Astrocyte (in vitro differentiated cells and primary cell): ENCODE measurements at regions not wholly inside any gene's neighbourhood (a gene's known extent, or its start where the extent isn't known, plus 50 kb on each side); places are given as distances from the start of the nearest gene placed in this dataset.

Source experiments
- DNase-seq: peaks from one replicate; pipeline ENCODE4 v3.0.0-alpha.2; 2010; ENCODE audit warnings: low read depth
- FAIRE-seq: peaks from 2 replicates; lab custom pipeline; 2011; peaks lifted over from hg19 to GRCh38; lab: Jason Lieb, UNC
- H2AFZ ChIP-seq: 2 replicates; pipeline ENCODE4 v1.6.0; 2012; ENCODE audit warnings: low read depth, low read length, inconsistent platforms
- H3K27ac ChIP-seq: 2 replicates; pipeline ENCODE4 v1.5.1; 2011; ENCODE audit warnings: low read depth, low read length, inconsistent platforms
- H3K27me3 ChIP-seq: 2 replicates; pipeline ENCODE4 v1.6.0; 2011; ENCODE audit warnings: low read length, inconsistent platforms; ENCODE audit not compliant: insufficient read depth
- H3K36me3 ChIP-seq: 2 replicates; pipeline ENCODE4 v1.5.1; 2011; ENCODE audit warnings: low read length, inconsistent platforms; ENCODE audit not compliant: insufficient read depth
- H3K4me1 ChIP-seq: 2 replicates; pipeline ENCODE4 v1.5.1; 2011; ENCODE audit warnings: low read length, inconsistent platforms; ENCODE audit not compliant: insufficient read depth
- H3K4me2 ChIP-seq: 2 replicates; pipeline ENCODE4 v1.6.0; 2012; ENCODE audit warnings: low read length, inconsistent platforms
- H3K4me3 ChIP-seq: 2 replicates; pipeline ENCODE4 v1.5.1; 2011; ENCODE audit warnings: low read depth, mild to moderate bottlenecking, low read length, inconsistent platforms; ENCODE audit not compliant: insufficient read depth
- H3K79me2 ChIP-seq: 2 replicates; pipeline ENCODE4 v1.6.0; 2012; ENCODE audit warnings: mild to moderate bottlenecking, low read length, inconsistent platforms; ENCODE audit not compliant: insufficient read depth
- H3K9ac ChIP-seq: 2 replicates; pipeline ENCODE4 v1.6.0; 2012; ENCODE audit warnings: mild to moderate bottlenecking, low read length, inconsistent platforms
- H3K9me3 ChIP-seq: 2 replicates; pipeline ENCODE4 v1.5.1; 2012; ENCODE audit warnings: low read depth, mild to moderate bottlenecking, low read length, inconsistent platforms; ENCODE audit not compliant: insufficient read depth
- H4K20me1 ChIP-seq: 2 replicates; pipeline ENCODE4 v1.6.0; 2012; ENCODE audit warnings: low read length, inconsistent platforms; ENCODE audit not compliant: insufficient read depth
- H3K27ac Mint-ChIP-seq: one replicate; pipeline ENCODE4 v1.8.0; 2021; ENCODE audit warnings: mild to moderate bottlenecking, mixed read lengths; ENCODE audit not compliant: unreplicated experiment
- H3K27me3 Mint-ChIP-seq: one replicate; pipeline ENCODE4 v1.8.0; 2021; ENCODE audit warnings: low read depth, mixed read lengths; ENCODE audit not compliant: unreplicated experiment
- H3K36me3 Mint-ChIP-seq: one replicate; pipeline ENCODE4 v1.8.0; 2021; ENCODE audit warnings: low read depth, mixed read lengths; ENCODE audit not compliant: unreplicated experiment
- H3K4me1 Mint-ChIP-seq: one replicate; pipeline ENCODE4 v1.8.0; 2021; ENCODE audit warnings: low read depth, mixed read lengths; ENCODE audit not compliant: unreplicated experiment
- H3K4me3 Mint-ChIP-seq: one replicate; pipeline ENCODE4 v1.8.0; 2021; ENCODE audit warnings: mild to moderate bottlenecking, moderate library complexity, mixed read lengths; ENCODE audit not compliant: unreplicated experiment
- H3K9me3 Mint-ChIP-seq: one replicate; pipeline ENCODE4 v1.8.0; 2021; ENCODE audit warnings: mild to moderate bottlenecking, mixed read lengths; ENCODE audit not compliant: unreplicated experiment
- CTCF ChIP-seq: IDR thresholded peaks from 2 replicates; pipeline ENCODE4 v1.5.1; 2011; ENCODE audit warnings: low read depth, mild to moderate bottlenecking, inconsistent platforms, low read length, moderate library complexity; ENCODE audit not compliant: insufficient read depth
- EZH2 ChIP-seq: IDR thresholded peaks from 2 replicates; pipeline ENCODE4 v1.6.1; 2012; ENCODE audit warnings: mild to moderate bottlenecking, low read length, inconsistent platforms; ENCODE audit not compliant: insufficient read depth

GRCh38 chr11:82007521-82007920 lies 726.1 kb downstream of the FAM181B start:
- H3K36me3 Mint-ChIP-seq = no peaks in the 10 kb centered on the region
- no peak overlapping the region for H2AFZ ChIP-seq
- H3K27ac ChIP-seq = no peak overlapping the region
- no peaks in the 10 kb centered on the region for H4K20me1 ChIP-seq
- DNase-seq = no peak
- H3K4me1 ChIP-seq = peaks cover 8% of the 10 kb centered on the region
- no peak overlapping the region for H3K9ac ChIP-seq
- no peaks in the 10 kb centered on the region for H3K9me3 Mint-ChIP-seq
- H3K4me2 ChIP-seq = no peak overlapping the region
- H3K27me3 ChIP-seq = no peaks in the 10 kb centered on the region
- H3K27me3 Mint-ChIP-seq = no peaks in the 10 kb centered on the region
- FAIRE-seq = no peak
- H3K4me3 Mint-ChIP-seq = no peak overlapping the region
- H3K9me3 ChIP-seq = no peaks in the 10 kb centered on the region
- H3K4me1 Mint-ChIP-seq = peaks cover 9% of the 10 kb centered on the region
- no peak overlapping the region for H3K27ac Mint-ChIP-seq
- H3K4me3 ChIP-seq = no peak overlapping the region
- TF ChIP-seq EZH2 (no peak), CTCF (no peak)
- H3K36me3 ChIP-seq = no peaks in the 10 kb centered on the region
- H3K79me2 ChIP-seq = no peaks in the 10 kb centered on the region

GRCh38 chr11:82004537-82005213 lies 729.0 kb downstream of the FAM181B start:
- Mint-ChIP-seq H3K36me3 (no peaks in the 10 kb centered on the region), H3K9me3 (no peaks in the 10 kb centered on the region), H3K4me1 (peaks cover 9% of the 10 kb centered on the region), H3K27ac (no peak overlapping the region), H3K27me3 (peaks cover 2% of the 10 kb centered on the region), H3K4me3 (no peak overlapping the region)
- no peaks in the 10 kb centered on the region for H3K9me3 ChIP-seq
- H3K4me2 ChIP-seq = peak overlapping the region; percentile 66
- FAIRE-seq = no peak
- no peaks in the 10 kb centered on the region for H4K20me1 ChIP-seq
- H3K4me3 ChIP-seq = no peak overlapping the region
- peak overlapping the region; percentile 45 for H3K9ac ChIP-seq
- H3K79me2 ChIP-seq = no peaks in the 10 kb centered on the region
- no peaks in the 10 kb centered on the region for H3K36me3 ChIP-seq
- no peaks in the 10 kb centered on the region for H3K27me3 ChIP-seq
- H3K27ac ChIP-seq = peak overlapping the region; percentile 67
- TF ChIP-seq CTCF (no peak), EZH2 (no peak)
- H2AFZ ChIP-seq = no peak overlapping the region
- DNase-seq = peak; percentile 0
- peaks cover 8% of the 10 kb centered on the region for H3K4me1 ChIP-seq
